ENCODE measurements at regions not wholly inside any gene's neighbourhood (a gene's known extent, or its start where the extent isn't known, plus 50 kb on each side); places are given as distances from the start of the nearest gene placed in this dataset.

DNA sequence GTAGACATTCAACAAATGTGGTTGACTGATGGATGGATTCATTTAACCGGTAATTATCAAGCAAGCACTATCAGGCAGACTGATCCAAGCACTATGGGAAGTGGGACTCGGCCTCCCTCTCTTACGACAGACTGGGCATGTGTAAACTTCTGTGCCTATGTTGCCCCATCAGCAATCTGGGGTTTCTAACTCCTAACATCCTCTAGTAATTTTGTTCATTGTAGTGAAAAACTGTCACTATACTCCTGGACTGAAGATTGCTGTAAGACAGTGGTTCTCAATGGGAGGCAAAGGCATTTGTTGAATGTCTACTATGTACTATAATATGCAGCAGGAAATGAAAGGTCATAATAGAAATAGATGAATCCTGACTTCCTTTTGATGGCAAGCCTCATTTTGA lies 51.2 kb upstream of the CREB1 start:
- TF ChIP-seq POLR2AphosphoS5 (IDR thresholded peaks at IDR 0.05) (peak in 1 of 3 donors; percentile 24), POLR2A (IDR thresholded peaks at IDR 0.05) (no peak)
- TF ChIP-seq, protein P1, sequence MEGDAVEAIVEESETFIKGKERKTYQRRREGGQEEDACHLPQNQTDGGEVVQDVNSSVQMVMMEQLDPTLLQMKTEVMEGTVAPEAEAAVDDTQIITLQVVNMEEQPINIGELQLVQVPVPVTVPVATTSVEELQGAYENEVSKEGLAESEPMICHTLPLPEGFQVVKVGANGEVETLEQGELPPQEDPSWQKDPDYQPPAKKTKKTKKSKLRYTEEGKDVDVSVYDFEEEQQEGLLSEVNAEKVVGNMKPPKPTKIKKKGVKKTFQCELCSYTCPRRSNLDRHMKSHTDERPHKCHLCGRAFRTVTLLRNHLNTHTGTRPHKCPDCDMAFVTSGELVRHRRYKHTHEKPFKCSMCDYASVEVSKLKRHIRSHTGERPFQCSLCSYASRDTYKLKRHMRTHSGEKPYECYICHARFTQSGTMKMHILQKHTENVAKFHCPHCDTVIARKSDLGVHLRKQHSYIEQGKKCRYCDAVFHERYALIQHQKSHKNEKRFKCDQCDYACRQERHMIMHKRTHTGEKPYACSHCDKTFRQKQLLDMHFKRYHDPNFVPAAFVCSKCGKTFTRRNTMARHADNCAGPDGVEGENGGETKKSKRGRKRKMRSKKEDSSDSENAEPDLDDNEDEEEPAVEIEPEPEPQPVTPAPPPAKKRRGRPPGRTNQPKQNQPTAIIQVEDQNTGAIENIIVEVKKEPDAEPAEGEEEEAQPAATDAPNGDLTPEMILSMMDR (IDR thresholded peaks at IDR 0.05 in 8 of 11, conservative IDR thresholded peaks at IDR 0.05 in 3 of 11) = no peak
